Myocyte (in vitro differentiated cells): ENCODE measurements at regions not wholly inside any gene's neighbourhood (a gene's known extent, or its start where the extent isn't known, plus 50 kb on each side); places are given as distances from the start of the nearest gene placed in this dataset.

Experiments used
- DNase-seq: peaks from one replicate; pipeline ENCODE4 v3.0.0-alpha.2; 2012; ENCODE audit warnings: low read depth

DNA sequence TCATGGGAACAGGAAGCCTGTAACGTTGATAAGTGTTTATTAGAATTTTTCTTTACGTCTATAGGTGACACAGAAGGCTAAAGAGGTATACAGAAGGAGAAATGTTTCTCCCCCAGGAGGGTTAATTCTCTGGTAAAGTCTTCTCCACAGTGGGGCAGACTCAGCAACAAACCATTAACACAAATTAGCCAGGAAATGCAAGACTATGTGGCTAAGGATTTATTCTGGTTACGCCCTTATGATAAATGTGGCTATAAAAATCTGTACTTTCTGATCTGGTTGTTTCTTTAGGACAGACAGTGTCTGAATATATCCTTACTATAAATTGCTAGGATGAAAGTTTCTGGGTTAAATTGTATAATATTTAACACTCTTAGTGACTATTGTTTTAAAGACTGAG is 423.3 kb downstream of the FLRT2 start:
- no peak for DNase-seq

DNA sequence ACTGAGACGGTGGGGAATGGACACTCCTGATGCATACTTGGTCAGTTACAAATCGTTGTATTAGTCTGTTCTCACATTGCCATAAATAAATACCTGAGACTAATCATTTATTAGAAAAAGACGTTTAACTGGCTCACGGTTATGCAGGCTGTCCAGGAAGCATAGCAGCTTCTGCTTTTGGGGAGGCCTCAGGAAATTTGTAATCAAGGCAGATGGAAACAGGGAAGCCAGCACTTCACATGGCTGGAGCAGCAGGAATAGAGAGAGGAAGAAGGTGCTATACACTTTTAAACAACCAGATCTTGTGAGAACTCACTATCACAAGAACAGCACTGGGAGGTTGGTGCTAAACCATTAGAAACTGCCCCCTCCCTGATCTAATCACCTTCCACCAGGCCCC is 418.2 kb downstream of the FLRT2 start:
- DNase-seq: no peak

DNA sequence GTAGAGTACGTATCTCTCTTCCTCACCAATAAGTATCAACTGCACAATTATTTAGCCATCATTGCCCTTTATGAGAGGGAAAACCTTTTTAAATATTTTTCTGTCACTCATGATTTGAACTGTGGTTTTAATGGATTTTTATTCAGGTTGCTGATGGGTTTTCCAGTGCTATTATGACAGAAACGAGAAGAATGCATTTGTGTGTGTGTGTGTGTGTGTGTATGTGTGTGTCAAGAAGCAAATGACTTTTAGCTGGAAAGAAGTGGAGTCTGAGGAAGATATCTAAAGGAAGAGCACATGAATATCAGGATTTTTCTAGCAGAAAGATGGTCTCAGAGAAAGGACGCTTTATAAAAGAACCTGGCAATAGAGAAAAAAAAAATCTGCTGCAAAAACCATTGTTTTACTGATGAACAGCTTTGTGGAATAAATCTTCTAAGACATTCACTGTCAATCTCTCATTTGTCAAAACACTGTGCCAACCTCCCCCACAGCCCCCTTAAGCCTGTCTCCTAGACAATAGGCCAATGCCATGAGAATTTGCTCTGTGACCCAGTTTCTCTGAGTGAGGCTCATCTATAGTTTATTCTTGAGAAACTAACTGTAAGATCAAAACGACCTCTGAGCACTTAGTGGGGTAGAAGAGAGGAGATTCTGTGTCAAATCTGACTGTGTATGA is 417.7 kb downstream of the FLRT2 start:
- no peak for DNase-seq

DNA sequence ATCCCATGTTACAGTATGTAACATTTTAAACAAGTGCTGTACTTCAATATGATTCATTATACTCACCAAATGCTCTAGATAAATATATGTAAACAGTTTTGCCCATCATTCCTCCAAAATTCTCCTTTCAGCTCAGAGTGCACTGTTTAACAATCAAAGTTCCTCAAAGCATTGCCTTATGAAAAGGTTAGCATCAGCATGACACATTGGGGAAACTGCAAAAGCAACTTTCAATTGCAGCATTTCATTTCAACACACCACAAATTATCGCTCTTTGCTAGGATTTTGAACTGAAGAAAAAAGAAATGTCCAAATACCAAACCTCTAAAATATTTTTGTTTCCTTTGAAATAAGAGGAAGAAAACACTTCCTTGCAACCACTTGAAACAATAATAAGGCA is 413.2 kb downstream of the FLRT2 start:
- no peak for DNase-seq

DNA sequence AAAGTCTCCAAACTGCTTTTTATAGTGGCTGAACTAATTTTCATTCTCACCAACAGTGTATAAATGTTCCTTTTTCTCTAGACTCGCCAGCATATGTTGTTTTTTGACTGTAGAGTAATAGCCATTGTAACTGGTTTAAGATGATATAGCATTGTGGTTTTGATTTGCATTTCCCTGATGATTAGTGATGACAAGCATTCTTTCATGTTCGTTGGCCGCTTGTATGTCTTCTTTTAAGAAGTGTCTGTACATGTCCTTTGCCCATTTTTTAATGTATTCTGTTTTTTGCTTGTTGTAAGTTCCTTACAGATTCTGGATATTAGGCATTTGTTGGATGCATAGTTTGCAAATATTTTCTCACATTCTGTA is 404.9 kb downstream of the FLRT2 start:
- DNase-seq: no peak

DNA sequence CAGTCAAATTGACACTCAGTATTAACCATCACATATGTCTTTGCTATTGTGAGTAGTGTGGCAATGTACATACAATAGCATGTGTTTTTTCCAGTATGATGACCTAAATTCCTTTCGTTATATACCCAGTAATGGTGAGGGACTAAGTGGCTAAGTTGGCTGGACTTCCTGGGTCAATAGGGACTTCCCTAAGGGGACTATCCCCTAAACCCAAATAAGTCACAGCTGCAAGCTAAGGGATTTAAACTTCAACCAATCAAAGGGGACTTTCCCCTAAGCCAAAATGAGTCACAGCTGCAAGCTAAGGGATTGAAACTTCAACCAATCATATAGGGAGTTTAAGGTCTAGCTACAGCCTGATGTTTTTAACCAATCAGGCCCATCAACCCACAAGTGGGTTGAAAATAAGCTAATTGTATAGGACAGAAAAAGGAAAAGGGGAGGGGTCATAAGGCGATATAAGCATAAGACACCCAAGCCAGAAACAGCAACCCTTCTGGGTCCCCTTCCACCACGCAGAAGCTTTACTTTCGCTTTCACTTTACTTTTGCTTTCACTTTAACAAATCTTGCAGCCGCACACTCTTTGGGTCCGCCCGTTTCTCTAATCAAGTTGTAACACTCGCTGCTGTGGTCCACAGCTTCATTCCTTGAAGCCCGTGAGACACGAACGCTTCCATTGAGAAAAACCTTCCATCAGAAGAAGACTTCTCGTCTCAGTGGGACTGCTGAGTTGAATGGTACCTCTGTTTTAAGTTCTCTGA is 404.4 kb downstream of the FLRT2 start:
- peak; percentile 37 for DNase-seq

DNA sequence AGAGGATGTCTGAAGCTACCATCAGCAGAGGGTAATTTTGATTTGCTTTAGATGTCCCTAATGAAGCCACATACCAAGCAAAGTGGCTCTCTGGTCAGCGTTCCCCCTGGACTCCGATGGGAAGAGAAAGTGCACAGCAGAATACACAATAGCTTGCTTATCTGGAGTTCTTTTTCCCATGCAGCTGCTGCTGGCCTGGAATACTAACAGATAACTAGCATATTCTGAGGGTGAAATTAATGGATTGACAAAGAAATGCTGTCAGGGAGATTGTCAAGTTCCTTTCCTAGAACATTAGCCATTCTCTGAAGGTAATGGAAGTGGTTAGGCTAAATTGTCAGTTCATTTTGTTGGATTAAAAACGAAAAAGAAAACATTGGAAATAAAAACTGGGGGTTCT is 391.3 kb downstream of the FLRT2 start:
- no peak for DNase-seq

DNA sequence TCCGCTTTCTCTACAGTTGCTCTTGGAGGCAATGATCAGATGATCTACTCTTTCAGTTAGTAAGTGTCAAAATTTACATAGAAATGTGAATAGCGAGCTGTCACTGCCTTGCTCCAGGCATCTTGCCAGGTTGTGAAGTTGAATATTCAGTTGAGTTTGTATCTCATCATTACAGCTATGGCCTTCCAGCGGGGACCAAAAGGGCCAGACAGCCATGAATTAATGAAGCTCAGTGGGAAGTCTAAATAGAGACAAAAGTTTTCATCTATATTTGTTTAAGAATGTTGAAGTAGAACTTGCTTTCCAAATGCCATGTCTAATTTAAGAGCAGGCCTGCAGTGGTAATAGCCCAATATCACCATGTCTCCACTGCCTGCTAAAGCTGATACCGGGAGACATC is 387.8 kb downstream of the FLRT2 start:
- DNase-seq: no peak

DNA sequence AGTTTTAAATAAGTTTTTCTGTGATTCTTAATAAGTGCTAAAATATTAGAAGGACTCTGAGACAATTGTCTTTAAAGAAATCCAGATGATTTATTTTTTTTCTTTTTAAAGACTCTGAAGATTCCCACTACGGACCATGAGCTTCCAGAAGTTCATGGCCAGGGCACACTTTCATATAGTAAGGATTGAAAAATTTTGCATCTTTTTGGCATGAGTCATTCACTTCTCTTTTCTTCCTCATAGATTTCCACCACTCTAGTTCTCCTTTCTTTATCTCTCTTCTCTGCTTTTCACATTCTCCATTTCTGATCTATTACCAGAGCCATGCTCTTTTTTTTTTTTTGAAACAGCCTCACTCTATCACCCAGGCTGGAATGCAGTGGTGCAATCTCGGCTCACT is 385.8 kb downstream of the FLRT2 start:
- DNase-seq: no peak

DNA sequence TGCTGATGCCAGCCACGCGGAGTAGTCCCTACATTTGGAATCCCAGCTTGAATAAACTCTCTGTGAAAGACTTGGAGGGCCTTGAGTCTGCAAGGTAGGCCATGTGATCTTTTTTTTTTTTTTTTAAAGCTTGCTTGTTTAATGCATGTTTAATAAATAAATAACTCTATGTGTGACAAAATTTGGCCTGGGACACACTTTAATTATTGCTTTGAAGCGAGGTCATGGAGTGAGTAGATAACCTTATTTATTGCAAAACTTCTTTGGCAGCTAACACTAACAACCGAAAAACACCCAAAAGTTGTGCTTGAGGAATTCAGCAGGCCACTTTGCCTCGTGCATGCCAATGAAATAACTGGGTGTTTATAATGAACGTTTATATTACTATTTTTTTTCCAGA is 382.2 kb downstream of the FLRT2 start:
- no peak for DNase-seq

DNA sequence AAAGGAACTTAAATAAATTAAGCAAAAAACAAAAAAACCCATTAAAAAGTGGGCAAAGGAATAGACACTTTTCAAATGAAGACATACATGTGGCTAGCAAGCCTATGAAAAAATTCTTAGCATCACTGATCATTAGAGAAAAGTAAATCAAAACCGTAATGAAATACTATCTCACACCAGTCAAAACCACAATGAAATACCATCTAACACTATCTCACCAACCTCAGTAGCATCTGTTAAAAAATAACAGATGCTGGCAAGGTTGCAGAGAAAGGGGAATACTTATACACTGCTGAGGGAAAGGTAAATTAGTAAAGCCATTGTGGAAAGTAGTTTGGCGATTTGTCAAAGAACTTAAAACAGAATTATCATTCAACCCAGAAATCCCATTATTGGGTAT is 381.1 kb downstream of the FLRT2 start:
- peak; percentile 51 for DNase-seq

DNA sequence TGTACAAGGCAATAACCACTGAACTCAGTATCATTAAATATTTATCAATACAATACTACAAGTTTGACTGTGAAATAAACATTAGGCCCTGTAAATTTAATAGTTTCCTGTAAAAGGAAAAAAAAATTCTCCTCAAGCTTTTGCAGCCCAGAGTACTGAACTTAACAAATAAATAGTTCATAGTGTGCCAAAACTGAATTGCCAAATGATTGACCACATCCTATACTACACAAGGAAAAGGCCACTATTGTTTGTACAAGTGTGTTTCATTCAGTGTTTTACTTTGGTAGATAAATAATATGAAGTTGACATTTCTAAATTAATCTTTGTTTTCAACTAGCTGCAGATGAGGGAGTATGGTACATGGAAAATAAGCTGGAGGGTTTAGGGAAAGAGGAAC is 379.6 kb downstream of the FLRT2 start:
- no peak for DNase-seq

DNA sequence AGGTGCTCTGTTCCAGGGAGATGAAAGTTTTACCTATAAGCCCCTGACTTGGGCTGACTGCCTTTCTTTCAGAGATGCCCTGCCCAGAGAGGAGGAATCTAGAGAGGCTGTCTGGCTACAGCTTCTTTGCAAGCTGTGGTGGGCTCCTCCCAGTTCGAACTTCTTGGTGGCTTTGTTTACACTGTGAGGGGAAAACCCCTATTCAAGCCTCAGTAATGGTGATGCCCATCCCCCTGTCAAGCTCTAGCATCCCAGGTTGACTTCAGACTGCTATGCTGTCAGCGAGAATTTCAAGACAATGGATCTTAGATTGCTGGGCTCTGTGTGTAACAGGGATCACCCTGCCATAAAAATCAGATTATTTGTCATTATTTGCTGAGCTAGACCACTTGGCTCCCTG is 377.6 kb downstream of the FLRT2 start:
- DNase-seq: no peak

DNA sequence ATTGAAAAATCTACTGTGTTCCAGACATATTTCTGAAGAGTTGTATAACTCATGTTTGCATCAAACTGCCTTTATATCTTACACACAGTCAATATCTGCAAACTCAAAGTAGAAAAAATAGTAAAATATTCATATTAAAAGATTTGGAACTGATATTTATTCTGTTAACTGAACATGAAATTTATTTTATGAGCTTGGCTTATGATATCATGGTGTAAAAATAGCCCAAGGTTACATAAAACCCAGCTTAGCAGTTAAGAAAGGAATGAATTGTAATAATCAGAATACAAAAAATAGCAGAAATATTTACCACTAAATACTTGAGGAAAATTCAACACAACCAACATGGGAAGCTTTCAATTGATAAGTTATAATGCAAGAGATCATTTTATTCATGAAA is 367.9 kb downstream of the FLRT2 start:
- no peak for DNase-seq

DNA sequence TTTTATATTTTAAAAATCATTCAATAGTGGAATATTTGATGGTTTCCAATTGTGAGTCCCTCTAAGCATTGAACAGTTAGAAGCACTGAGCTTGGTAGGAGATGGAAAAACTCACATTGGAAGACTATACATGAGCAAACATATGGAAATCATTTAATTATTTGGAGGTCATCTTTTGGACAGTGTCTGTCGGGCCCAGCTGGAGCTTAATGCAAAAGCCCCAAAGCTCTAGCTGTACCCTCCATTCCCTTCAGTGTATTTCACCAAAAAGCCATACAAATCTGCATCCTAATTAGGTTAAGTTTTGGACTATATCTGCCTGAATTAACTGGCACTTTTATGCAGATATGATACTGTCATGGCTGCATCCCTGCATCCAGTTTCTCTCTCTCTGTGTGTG is 365.7 kb downstream of the FLRT2 start:
- DNase-seq: no peak

DNA sequence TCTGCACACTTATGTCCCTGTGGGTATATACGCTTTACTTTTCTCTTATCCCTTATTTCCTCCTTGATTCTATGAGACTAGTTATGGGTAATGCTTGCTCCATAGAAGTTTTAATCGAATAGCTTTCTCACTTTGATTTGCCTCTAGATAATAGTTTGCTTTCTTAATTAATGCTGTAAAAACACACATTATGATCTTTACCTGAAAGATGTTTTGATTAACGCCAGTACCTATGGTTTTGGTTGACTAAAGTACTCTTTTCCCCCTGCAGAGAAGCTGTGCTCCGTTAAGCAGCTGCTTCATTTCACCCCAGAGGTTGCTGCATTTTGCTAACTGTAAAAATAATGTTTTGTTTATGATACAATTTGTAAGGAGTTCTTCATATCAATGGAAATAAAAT is 362.3 kb downstream of the FLRT2 start:
- DNase-seq: no peak

DNA sequence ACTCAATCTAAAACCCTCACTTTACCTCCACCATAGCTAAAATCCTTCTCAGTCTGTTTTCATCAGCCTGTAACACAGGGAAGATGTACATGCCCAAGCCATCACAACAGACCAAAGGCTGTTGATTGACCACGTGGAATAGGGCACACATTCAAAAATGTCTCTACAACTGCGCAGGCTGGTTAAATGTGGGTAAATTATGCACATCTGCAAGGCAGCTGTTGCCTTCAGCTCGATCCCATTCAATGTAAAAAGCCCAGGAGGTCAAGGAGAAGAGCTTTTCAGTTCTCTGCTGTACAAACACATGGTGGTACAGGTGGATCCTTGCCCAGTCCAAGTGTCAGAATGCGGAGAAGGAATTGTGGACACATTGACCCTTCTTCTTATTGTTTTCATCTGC is 354.0 kb downstream of the FLRT2 start:
- no peak for DNase-seq

DNA sequence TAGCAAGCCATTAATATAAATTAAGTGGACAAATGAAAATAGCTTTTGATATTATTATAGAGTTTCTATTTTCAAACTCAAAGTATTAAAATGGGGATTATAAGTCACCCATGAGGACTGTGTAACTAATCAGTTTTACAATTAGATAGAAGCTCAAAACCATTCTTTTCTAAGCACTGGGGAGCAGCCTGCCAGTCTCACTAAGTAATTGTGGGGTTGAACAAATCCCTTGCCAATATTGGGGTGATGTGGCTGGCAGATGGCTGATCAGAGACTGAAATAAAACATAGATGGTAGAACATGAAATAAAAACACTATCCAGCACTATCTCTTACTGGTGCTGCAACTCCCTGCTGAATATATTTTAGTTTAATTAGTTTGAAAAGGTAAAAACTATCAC is 353.2 kb downstream of the FLRT2 start:
- no peak for DNase-seq

DNA sequence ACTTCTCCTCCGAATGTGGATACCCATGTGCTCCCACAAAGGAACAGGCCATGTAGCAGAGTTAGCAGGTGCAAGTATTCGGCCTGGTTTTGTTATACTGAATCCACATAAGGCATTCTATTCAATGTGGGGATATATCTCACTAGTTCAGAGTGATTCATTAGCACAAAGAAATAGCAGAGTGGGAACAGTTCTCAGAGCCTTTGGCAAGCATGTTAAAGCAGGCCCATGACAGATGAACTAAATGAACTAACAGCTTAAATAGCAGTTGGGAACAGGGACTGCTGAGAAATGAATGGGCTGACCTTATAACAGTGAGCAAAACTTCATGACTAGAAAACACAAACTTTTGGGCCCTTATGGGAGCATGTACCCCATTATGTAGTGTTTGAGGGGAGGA is 352.0 kb downstream of the FLRT2 start:
- no peak for DNase-seq

DNA sequence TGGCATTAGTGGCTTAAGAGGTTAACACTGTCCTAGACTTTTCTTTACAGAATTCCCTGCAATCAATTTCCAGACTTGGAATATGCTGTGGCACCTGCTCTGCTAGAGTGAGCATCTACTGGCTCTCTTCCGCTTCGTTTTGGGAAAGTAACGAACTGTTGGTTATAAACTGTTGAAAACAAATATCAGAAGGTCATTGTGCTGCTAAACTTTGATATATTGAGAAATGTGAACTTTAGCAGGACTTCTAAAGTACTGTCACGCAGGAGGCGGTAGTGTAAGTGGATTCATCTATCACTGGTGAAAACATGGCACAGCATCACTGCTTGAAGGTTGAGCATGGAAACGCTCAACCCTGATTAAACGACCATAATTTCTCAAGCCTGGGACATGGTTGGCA is 348.9 kb downstream of the FLRT2 start:
- no peak for DNase-seq

DNA sequence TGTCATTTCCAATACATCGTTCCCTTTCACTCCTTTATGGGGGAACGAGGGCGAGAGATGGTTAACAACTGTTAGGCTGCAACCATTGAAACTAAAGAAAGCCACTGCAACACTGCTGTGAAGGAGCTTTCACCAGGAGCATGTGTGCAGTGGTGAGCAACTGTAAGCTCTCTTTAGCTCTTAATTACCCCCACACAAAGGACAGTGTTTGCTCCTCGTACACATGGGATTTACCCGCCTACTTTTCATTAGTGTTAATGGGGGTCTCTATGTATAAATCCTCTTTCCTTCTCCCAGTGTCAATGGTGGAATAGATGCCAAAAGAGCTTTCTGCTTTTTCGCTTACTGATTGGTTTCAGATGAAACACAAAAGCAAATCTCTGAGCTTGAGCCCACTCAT is 343.1 kb downstream of the FLRT2 start:
- DNase-seq: no peak

DNA sequence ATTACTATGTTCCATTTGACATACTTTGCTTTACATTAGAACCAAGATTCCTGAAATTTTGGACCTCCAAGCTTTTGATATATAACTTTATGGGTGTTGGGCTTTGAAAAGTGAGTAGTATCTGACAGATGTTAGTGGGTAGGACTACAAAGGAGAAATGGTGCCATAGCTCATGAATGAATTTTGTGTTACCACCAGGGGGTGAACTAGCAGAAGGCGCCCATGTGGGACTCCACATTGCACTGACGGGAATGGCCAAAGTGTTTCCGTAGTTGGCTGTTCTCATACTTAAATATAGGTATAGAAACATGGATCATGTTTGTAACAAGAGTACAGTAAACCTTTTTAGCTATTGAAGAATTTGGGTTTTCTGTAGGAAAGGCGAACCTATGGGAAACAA is 337.5 kb downstream of the FLRT2 start:
- no peak for DNase-seq

DNA sequence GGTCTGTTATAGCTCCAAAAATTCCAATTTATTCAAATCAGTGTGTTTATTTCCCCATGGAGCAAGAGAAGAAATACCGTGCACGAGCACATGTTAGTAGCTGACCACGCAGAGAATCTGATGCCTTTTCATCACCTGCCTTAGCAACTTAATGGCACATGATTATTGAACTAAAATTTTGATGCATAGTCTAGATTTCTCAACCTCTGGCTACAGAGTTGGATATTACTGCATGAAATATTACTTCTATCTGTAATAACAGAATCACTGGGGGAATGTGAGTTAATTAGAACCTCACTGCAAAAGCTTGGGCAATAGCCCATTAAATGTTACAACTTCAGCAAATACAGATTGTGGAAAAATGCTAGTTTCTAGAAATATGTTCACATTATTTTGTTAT is 335.8 kb downstream of the FLRT2 start:
- no peak for DNase-seq
